ENCODE measurements at regions not wholly inside any gene's neighbourhood (a gene's known extent, or its start where the extent isn't known, plus 50 kb on each side); places are given as distances from the start of the nearest gene placed in this dataset.
"Not testable (repeated sequence)": the region's sequence is repeated elsewhere in the genome, so short reads cannot be mapped to it uniquely, and the experiment has no call there.

GRCh38 chr10:30560326-30560725 is 69.2 kb downstream of the LYZL2 start:
- no peak for DNase-seq (ENCODE audit: low read depth in 2 of 2, low spot score in 1 of 2)

- DNase-seq (ENCODE audit: low read depth in 2 of 2, low spot score in 1 of 2): no peak
These were observed 70.4 kb downstream of the LYZL2 start for GRCh38 chr10:30559180-30559579.

GRCh38 chr10:30558411-30558810 is 71.1 kb downstream of the LYZL2 start:
- DNase-seq (ENCODE audit: low read depth in 2 of 2, low spot score in 1 of 2): no peak

GRCh38 chr10:30557884-30558283 is 71.7 kb downstream of the LYZL2 start:
- DNase-seq (ENCODE audit: low read depth in 2 of 2, low spot score in 1 of 2): no peak

- DNase-seq (ENCODE audit: low read depth in 2 of 2, low spot score in 1 of 2): no peak
These were observed 73.4 kb downstream of the LYZL2 start for GRCh38 chr10:30556189-30556588.

GRCh38 chr10:30555465-30555864 is 74.1 kb downstream of the LYZL2 start:
- no peak for DNase-seq (ENCODE audit: low read depth in 2 of 2, low spot score in 1 of 2)

GRCh38 chr10:30554440-30554825 is 75.1 kb downstream of the LYZL2 start:
- DNase-seq (ENCODE audit: low read depth in 2 of 2, low spot score in 1 of 2): no peak

- no peak for DNase-seq (ENCODE audit: low read depth in 2 of 2, low spot score in 1 of 2)
These were observed 75.7 kb downstream of the LYZL2 start for GRCh38 chr10:30553626-30554439.

- no peak for DNase-seq (ENCODE audit: low read depth in 2 of 2, low spot score in 1 of 2)
These were observed 76.4 kb downstream of the LYZL2 start for GRCh38 chr10:30553018-30553625.

- DNase-seq (ENCODE audit: low read depth in 2 of 2, low spot score in 1 of 2): no peak
These were observed 78.4 kb downstream of the LYZL2 start for GRCh38 chr10:30550967-30551815.

- DNase-seq (ENCODE audit: low read depth in 2 of 2, low spot score in 1 of 2): not testable (repeated sequence)
These were observed 80.3 kb downstream of the LYZL2 start for GRCh38 chr10:30549134-30549687.

GRCh38 chr10:30546511-30546910 is 83.0 kb downstream of the LYZL2 start:
- DNase-seq (ENCODE audit: low read depth in 2 of 2, low spot score in 1 of 2): no peak

GRCh38 chr10:30542895-30543288 is 86.7 kb downstream of the LYZL2 start:
- no peak for DNase-seq (ENCODE audit: low read depth in 2 of 2, low spot score in 1 of 2)

GRCh38 chr10:30542001-30542894 is 87.3 kb downstream of the LYZL2 start:
- no peak for DNase-seq (ENCODE audit: low read depth in 2 of 2, low spot score in 1 of 2)

GRCh38 chr10:30540276-30540675 is 89.3 kb downstream of the LYZL2 start:
- DNase-seq (ENCODE audit: low read depth in 2 of 2, low spot score in 1 of 2): no peak

- no peak for DNase-seq (ENCODE audit: low read depth in 2 of 2, low spot score in 1 of 2)
These were observed 91.5 kb downstream of the LYZL2 start for GRCh38 chr10:30538086-30538485.

GRCh38 chr10:30537586-30537985 is 92.0 kb downstream of the LYZL2 start:
- DNase-seq (ENCODE audit: low read depth in 2 of 2, low spot score in 1 of 2): no peak

- DNase-seq (ENCODE audit: low read depth in 2 of 2, low spot score in 1 of 2): not testable (repeated sequence)
These were observed 92.4 kb downstream of the LYZL2 start for GRCh38 chr10:30537158-30537557.

GRCh38 chr10:30536578-30536977 is 93.0 kb downstream of the LYZL2 start:
- DNase-seq (ENCODE audit: low read depth in 2 of 2, low spot score in 1 of 2): no peak

GRCh38 chr10:30535677-30536076 is 93.9 kb downstream of the LYZL2 start:
- DNase-seq (ENCODE audit: low read depth in 2 of 2, low spot score in 1 of 2): no peak
